ENCODE measurements at regions not wholly inside any gene's neighbourhood (a gene's known extent, or its start where the extent isn't known, plus 50 kb on each side); places are given as distances from the start of the nearest gene placed in this dataset.
A peak's percentile ranks its signal among the peaks of the same experiment; 100 is the strongest.
"Not testable (repeated sequence)": the region's sequence is repeated elsewhere in the genome, so short reads cannot be mapped to it uniquely, and the experiment has no call there.

DNA sequence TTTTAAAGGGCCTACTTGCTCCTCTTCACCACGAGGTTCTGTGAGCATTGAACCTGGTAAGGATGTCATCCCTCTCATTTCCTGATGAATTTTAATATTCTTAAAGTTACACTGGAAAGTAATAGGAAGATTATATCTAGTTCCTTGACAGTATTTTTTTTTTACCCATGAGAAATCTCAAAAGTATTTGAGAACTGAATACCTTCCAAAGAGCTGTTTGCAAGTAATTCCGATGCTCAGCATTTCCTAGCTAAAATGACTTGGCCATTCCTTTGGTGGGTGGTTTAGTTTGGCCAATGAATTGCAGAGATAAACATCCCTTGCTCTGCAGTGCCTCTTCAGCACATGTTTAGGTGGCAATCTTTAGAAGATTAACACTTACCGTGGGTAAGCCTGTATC, 110.2 kb upstream of the WDR1 start:
- ATAC-seq (no peak), DNase-seq (ENCODE audit: missing footprints) (no peak)
- intact Hi-C loops (cut with DNase I): no loop called here

DNA sequence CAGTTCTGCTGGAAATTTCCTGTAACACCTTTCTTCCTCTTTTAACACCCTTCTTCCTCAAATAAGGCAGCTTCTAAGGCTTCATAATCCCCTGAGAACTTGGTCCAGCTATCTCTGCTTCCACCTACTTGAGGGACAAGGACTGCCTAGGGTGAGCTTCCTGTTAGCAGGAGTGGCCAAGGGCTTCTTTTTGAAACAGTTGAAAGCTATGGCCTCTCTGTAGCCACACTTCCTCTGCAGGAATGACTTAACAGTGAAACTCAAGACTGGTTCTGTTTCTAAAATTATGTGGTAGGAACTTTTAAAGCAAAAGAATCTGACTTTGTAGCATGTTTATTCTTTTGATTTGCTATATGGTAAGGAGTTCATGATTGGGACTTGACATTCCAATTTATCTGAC, 108.5 kb upstream of the WDR1 start:
- DNase-seq (ENCODE audit: missing footprints): no peak
- intact Hi-C loops (cut with DNase I): no loop called here
- ATAC-seq: no peak

- intact Hi-C loops (cut with DNase I): no loop called here
- ATAC-seq (no peak), DNase-seq (ENCODE audit: missing footprints) (no peak)
Measured at GRCh38 chr4:10223782-10224181, 107.2 kb upstream of the WDR1 start.

GRCh38 chr4:10213481-10213880, 96.9 kb upstream of the WDR1 start:
- intact Hi-C loops (cut with DNase I); ATAC-seq; DNase-seq (ENCODE audit: missing footprints): not testable (repeated sequence)

- ATAC-seq: no peak
- intact Hi-C loops (cut with DNase I): no loop called here
- no peak for DNase-seq (ENCODE audit: missing footprints)
Measured at GRCh38 chr4:10212901-10213300, 96.3 kb upstream of the WDR1 start.

GRCh38 chr4:10212400-10212799, 95.8 kb upstream of the WDR1 start:
- DNase-seq (ENCODE audit: missing footprints) (no peak), ATAC-seq (no peak)
- intact Hi-C loops (cut with DNase I): no loop called here

DNA sequence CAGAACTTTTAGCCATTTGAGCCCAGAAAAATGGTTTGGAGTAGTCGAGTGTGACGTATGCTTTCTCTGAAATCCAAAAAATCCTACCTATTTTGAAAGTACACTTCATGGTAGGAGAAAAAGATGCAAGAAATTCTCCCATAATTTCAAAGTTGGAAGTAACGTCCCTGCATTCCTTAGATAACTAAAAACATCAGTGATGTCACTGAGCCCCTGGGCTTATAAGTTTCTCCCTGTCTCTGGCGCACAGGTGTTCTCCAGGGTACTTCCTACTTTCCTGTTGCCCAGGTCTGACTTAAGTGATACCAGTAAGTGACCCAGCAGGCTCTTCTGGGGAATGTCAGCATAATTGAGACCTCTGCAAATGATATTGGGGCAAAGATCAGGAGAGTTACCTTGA, 90.5 kb upstream of the WDR1 start:
- DNase-seq (ENCODE audit: missing footprints) (no peak), ATAC-seq (no peak)
- intact Hi-C loops (cut with DNase I): loop anchor here (1.0 kb wide), 1 partner anchor 26 kb away; no protein-coding TSS in a partner anchor

GRCh38 chr4:10205223-10205622, 88.6 kb upstream of the WDR1 start:
- intact Hi-C loops (cut with DNase I): no loop called here
- DNase-seq (ENCODE audit: missing footprints) (no peak), ATAC-seq (no peak)

GRCh38 chr4:10204401-10205058, 87.9 kb upstream of the WDR1 start:
- intact Hi-C loops (cut with DNase I): no loop called here
- peak; percentile 28 for ATAC-seq
- no peak for DNase-seq (ENCODE audit: missing footprints)

GRCh38 chr4:10203851-10204250, 87.3 kb upstream of the WDR1 start:
- intact Hi-C loops (cut with DNase I): no loop called here
- no peak for ATAC-seq

GRCh38 chr4:10201381-10202223, 85.0 kb upstream of the WDR1 start:
- DNase-seq (ENCODE audit: missing footprints) (no peak), ATAC-seq (no peak)
- intact Hi-C loops (cut with DNase I): no loop called here

More at GRCh38 chr4:10203851-10204250, 87.3 kb upstream of the WDR1 start:
- DNase-seq (ENCODE audit: missing footprints): no peak

DNA sequence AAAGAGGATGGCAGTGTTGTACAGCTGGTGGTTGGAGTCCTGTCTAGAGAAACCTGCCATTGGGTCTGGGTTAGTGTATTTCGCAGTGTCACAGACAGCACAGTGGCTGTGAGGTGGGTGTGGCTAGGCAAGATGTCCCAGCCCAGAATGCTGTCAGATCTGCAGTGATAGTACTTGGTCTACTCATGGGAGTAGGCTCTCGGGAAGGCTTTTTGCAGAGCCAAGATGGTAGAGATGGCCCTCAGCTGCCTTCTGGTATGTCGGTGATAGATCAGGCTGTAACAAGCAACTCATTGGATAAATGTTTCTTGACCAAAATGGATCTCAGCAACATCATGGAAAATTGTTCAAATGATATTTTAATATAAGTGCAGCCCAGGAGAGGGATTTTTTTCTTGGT, 84.3 kb upstream of the WDR1 start:
- no peak for ATAC-seq
- intact Hi-C loops (cut with DNase I): no loop called here
- no peak for DNase-seq (ENCODE audit: missing footprints)

DNA sequence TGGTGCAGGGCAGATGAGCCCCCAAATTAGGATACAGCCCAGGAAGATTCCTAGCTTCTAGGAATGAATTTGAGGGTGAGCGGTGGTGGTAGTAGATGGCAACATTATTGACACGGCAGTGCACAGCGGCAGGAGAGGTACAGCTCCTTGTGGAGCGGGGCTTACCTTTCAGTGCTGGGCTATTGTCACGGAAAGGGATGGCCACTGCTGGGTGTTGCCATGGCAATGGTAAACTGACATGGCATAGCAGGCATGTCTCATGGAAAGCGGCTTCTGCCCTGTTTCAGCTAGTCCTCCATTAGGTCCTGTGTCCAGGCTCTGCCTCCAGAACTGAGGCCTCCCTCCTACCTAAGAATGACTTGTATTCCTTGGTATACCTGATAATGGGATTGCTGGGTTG, 81.8 kb upstream of the WDR1 start:
- intact Hi-C loops (cut with DNase I): no loop called here
- ATAC-seq (no peak), DNase-seq (ENCODE audit: missing footprints) (no peak)

GRCh38 chr4:10197952-10198351, 81.4 kb upstream of the WDR1 start:
- ATAC-seq (no peak), DNase-seq (ENCODE audit: missing footprints) (no peak)
- intact Hi-C loops (cut with DNase I): no loop called here

GRCh38 chr4:10196191-10196590, 79.6 kb upstream of the WDR1 start:
- ATAC-seq: no peak
- no peak for DNase-seq (ENCODE audit: missing footprints)
- intact Hi-C loops (cut with DNase I): no loop called here

DNA sequence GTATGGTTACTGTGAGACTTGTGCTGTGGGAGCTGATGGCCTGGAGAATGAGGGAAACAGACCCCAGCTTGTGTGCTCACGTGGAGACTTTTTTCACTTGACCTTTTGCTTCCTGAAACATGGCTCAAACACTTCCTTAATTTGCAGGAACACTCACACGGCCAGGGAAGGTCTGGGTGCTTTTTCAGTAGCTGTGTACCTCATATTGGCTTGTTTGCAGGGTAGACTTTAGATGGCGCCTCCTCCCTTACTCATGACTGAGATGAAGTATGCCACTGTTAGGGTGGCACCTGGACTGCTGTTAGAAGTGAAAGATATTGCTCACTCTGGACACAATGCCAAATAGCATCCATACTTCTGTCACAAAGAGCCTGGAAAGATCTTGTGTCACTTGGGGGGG, 75.7 kb upstream of the WDR1 start:
- ATAC-seq: no peak
- intact Hi-C loops (cut with DNase I): no loop called here
- DNase-seq (ENCODE audit: missing footprints): no peak

- intact Hi-C loops (cut with DNase I): no loop called here
- no peak for DNase-seq (ENCODE audit: missing footprints)
- no peak for ATAC-seq
Measured at GRCh38 chr4:10188400-10189004, 71.9 kb upstream of the WDR1 start.

GRCh38 chr4:10186228-10187214, 69.9 kb upstream of the WDR1 start:
- ATAC-seq (no peak), DNase-seq (ENCODE audit: missing footprints) (no peak)
- intact Hi-C loops (cut with DNase I): no loop called here
